IPS-15b (cell line): ENCODE measurements at regions not wholly inside any gene's neighbourhood (a gene's known extent, or its start where the extent isn't known, plus 50 kb on each side); places are given as distances from the start of the nearest gene placed in this dataset.

Experiments
- H3K27me3 ChIP-seq: one replicate; pipeline ENCODE4 v1.6.1; 2013; ENCODE audit warnings: low read length; ENCODE audit not compliant: control insufficient read depth, insufficient read depth
- H3K36me3 ChIP-seq: one replicate; pipeline ENCODE4 v1.6.1; 2013; ENCODE audit warnings: low read length; ENCODE audit not compliant: control insufficient read depth, insufficient read depth
- H3K4me1 ChIP-seq: one replicate; pipeline ENCODE4 v1.6.1; 2013; ENCODE audit warnings: mild to moderate bottlenecking, low read length; ENCODE audit not compliant: control insufficient read depth, insufficient read depth
- H3K4me3 ChIP-seq: one replicate; pipeline ENCODE4 v1.5.1; 2013; ENCODE audit warnings: low read depth, low read length
- H3K9ac ChIP-seq: one replicate; pipeline ENCODE4 v1.6.1; 2013; ENCODE audit warnings: low read depth, mild to moderate bottlenecking, low read length
- H3K9me3 ChIP-seq: one replicate; pipeline ENCODE4 v1.6.1; 2013; ENCODE audit warnings: mild to moderate bottlenecking, low read length; ENCODE audit not compliant: control insufficient read depth, insufficient read depth

DNA sequence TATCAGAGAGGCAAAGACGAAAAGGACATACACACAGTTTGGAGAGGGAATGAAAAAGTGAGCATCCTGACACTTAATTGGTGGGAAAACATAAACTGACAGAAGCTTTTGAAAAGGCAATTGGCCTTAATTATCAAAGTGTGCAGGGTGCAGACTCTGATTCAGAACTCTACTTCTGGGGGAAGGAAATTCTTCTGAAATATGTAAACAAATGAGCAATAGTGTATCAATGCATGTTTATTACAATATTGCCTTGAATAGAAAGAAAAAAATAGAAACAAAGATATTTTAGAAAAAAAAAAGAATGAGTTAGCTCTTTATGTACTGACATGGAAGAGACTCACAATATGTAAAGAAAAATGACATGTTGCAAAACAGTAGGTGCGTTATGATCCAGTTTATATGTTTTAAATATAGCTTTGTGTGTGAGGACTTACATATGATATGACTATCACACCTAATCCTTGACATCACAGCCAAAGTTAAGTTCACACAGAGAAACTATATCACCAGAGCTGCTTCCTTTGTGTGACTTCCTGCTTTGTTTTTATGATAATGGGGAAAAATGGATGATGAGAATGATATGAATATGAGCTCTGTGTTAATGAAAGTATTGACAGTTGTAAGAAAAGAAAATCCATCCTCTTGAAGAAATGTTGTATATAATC is 182.4 kb downstream of the KCTD12 start:
- Histone ChIP-seq H3K9me3 (no peaks in the 10 kb centered on the region), H3K4me1 (no peaks in the 10 kb centered on the region), H3K4me3 (no peak overlapping the region), H3K9ac (no peak overlapping the region), H3K36me3 (no peaks in the 10 kb centered on the region), H3K27me3 (no peaks in the 10 kb centered on the region)

- Histone ChIP-seq H3K4me1 (no peaks in the 10 kb centered on the region), H3K27me3 (no peaks in the 10 kb centered on the region), H3K36me3 (no peaks in the 10 kb centered on the region)
Measured at GRCh38 chr13:76703216-76703615, 183.0 kb downstream of the KCTD12 start.

GRCh38 chr13:76697288-76697687 is 188.9 kb downstream of the KCTD12 start:
- H3K36me3 ChIP-seq: no peaks in the 10 kb centered on the region

More at GRCh38 chr13:76703216-76703615, 183.0 kb downstream of the KCTD12 start:
- Histone ChIP-seq H3K9ac (no peak overlapping the region), H3K9me3 (no peaks in the 10 kb centered on the region), H3K4me3 (no peak overlapping the region)

DNA sequence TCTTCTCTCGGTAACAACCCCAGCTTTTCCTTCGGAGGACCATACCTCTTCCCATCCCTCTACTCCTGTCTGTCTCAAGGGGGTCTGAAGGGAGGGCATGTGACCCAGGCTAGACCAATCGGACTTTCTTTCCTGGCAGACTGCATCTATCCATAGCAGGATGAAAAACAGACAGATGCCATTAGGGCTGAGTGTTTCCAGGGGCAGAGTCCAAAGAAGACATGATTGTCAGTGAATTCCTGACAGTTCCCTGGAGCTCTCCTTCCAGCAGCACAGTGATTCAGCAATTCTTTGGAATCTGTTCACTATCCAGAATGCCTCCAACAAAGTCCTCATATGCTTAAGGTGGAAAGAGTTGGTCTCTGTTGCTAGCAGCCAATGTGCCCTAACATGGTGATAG is 189.8 kb downstream of the KCTD12 start:
- H3K4me1 ChIP-seq: no peaks in the 10 kb centered on the region
- no peaks in the 10 kb centered on the region for H3K27me3 ChIP-seq
- H3K9me3 ChIP-seq: no peaks in the 10 kb centered on the region
- no peak overlapping the region for H3K4me3 ChIP-seq
- no peaks in the 10 kb centered on the region for H3K36me3 ChIP-seq
- no peak overlapping the region for H3K9ac ChIP-seq

More at GRCh38 chr13:76697288-76697687, 188.9 kb downstream of the KCTD12 start:
- H3K4me1 ChIP-seq: no peaks in the 10 kb centered on the region
- H3K9ac ChIP-seq: no peak overlapping the region
- H3K4me3 ChIP-seq: no peak overlapping the region
- no peaks in the 10 kb centered on the region for H3K9me3 ChIP-seq
- no peaks in the 10 kb centered on the region for H3K27me3 ChIP-seq

- no peaks in the 10 kb centered on the region for H3K36me3 ChIP-seq
Measured at GRCh38 chr13:76693086-76693485, 193.1 kb downstream of the KCTD12 start.

GRCh38 chr13:76692346-76692745 is 193.9 kb downstream of the KCTD12 start:
- Histone ChIP-seq H3K4me1 (no peaks in the 10 kb centered on the region), H3K36me3 (no peaks in the 10 kb centered on the region), H3K4me3 (no peak overlapping the region), H3K9ac (no peak overlapping the region), H3K9me3 (no peaks in the 10 kb centered on the region), H3K27me3 (no peaks in the 10 kb centered on the region)

More at GRCh38 chr13:76693086-76693485, 193.1 kb downstream of the KCTD12 start:
- H3K4me3 ChIP-seq: no peak overlapping the region
- H3K9me3 ChIP-seq: no peaks in the 10 kb centered on the region
- no peak overlapping the region for H3K9ac ChIP-seq
- no peaks in the 10 kb centered on the region for H3K4me1 ChIP-seq
- H3K27me3 ChIP-seq: no peaks in the 10 kb centered on the region

DNA sequence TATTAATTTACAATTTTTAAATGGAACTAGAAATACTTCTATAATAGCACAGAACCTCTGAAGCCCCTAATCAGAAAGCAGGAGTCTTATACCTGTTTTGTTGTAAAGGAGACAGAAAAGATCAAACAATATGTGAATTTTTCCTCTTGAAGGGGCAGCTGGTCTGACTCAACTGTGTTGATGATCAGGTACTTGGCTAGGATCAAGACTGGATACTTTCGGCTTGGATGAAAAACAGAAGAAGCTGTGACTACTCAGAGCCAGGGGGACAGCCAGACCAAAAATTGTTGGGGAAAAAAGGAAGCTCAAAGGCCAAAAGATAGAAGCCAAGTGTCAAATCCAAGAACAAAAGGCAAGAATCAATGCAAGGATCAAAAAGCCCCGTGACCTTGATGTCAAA is 195.6 kb downstream of the KCTD12 start:
- no peaks in the 10 kb centered on the region for H3K9me3 ChIP-seq
- no peak overlapping the region for H3K4me3 ChIP-seq
- no peaks in the 10 kb centered on the region for H3K27me3 ChIP-seq
- H3K36me3 ChIP-seq: no peaks in the 10 kb centered on the region
- H3K4me1 ChIP-seq: no peaks in the 10 kb centered on the region
- no peak overlapping the region for H3K9ac ChIP-seq

DNA sequence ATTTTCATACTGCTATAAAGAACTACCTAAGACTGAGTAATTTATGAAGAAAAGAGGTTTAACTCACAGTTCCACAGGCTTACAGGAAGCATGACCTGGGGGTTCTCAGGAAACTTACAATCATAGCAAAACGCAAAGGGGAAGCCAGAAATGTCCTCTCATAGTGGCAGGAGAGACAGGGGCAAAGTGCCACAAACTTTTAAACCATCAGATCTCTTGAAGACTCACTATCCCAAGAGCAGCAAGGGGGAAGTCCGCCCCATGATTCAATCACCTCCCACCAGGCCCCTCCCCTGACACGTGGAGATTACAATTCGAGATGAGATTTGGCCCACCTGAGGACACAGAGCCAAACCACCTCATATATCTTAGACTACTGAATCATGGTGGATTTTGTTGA is 198.7 kb downstream of the KCTD12 start:
- Histone ChIP-seq H3K9me3 (no peaks in the 10 kb centered on the region), H3K9ac (no peak overlapping the region), H3K4me1 (no peaks in the 10 kb centered on the region)

GRCh38 chr13:76685938-76686337 is 200.3 kb downstream of the KCTD12 start:
- Histone ChIP-seq H3K9ac (no peak overlapping the region), H3K9me3 (no peaks in the 10 kb centered on the region), H3K36me3 (no peaks in the 10 kb centered on the region), H3K4me3 (no peak overlapping the region), H3K4me1 (no peaks in the 10 kb centered on the region), H3K27me3 (no peaks in the 10 kb centered on the region)

More for the DNA sequence above, 198.7 kb downstream of the KCTD12 start:
- no peaks in the 10 kb centered on the region for H3K36me3 ChIP-seq
- H3K27me3 ChIP-seq: no peaks in the 10 kb centered on the region
- H3K4me3 ChIP-seq: no peak overlapping the region

DNA sequence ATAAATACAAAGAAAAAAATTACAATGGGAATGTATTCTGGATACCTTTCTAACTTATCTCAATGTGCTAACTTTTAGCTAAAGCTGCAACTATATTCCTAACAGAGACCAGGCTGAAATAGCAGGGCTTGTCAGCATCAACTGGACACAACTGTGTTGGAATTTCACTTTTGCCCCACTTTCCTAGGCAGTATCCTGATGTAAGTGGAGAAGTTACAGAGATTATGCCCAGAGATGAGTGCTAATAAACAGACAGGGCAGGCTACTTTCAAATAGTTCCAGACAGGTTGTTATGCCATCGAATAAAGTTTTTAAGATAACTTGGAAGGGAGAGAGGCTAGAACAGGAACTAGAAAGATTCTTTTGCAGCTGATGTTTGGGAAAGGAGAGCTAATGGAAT is 201.9 kb downstream of the KCTD12 start:
- Histone ChIP-seq H3K4me1 (no peaks in the 10 kb centered on the region), H3K4me3 (no peak overlapping the region), H3K9me3 (no peaks in the 10 kb centered on the region), H3K9ac (no peak overlapping the region), H3K27me3 (no peaks in the 10 kb centered on the region), H3K36me3 (no peaks in the 10 kb centered on the region)

DNA sequence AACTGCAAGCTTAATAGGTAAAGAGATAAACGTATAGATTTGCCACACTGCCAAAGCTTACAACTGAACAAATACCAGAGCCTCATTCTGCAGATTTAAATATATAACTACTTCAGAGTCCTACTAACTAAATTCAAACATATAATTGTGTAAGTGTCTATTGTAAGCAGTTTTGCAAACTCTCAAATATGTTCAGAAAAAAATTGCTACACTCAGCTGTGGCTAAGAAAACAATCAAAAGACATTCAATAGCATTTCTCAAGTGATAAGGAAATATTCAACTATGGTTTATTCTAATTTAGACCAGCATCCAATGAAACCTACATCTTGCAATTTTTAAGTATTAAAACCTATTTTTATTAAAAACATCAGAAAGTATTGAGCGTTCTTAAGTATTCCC is 202.4 kb downstream of the KCTD12 start:
- no peak overlapping the region for H3K9ac ChIP-seq
- H3K9me3 ChIP-seq: no peaks in the 10 kb centered on the region
- H3K36me3 ChIP-seq: no peaks in the 10 kb centered on the region
- H3K27me3 ChIP-seq: no peaks in the 10 kb centered on the region
- no peak overlapping the region for H3K4me3 ChIP-seq
- no peaks in the 10 kb centered on the region for H3K4me1 ChIP-seq

GRCh38 chr13:76683168-76683567 is 203.0 kb downstream of the KCTD12 start:
- Histone ChIP-seq H3K9me3 (no peaks in the 10 kb centered on the region), H3K4me1 (no peaks in the 10 kb centered on the region)

More at GRCh38 chr13:76683168-76683567, 203.0 kb downstream of the KCTD12 start:
- Histone ChIP-seq H3K9ac (no peak overlapping the region), H3K4me3 (no peak overlapping the region), H3K27me3 (no peaks in the 10 kb centered on the region), H3K36me3 (no peaks in the 10 kb centered on the region)
